ENCODE measurements at regions not wholly inside any gene's neighbourhood (a gene's known extent, or its start where the extent isn't known, plus 50 kb on each side); places are given as distances from the start of the nearest gene placed in this dataset.

- DNase-seq (ENCODE audit: low read depth in 2 of 2), result no peak
Measured at GRCh38 chr4:171636606-171637005, 176.6 kb upstream of the GALNTL6 start.

GRCh38 chr4:171629737-171630136 lies 183.5 kb upstream of the GALNTL6 start:
- no peak for DNase-seq (ENCODE audit: low read depth in 2 of 2)

DNA sequence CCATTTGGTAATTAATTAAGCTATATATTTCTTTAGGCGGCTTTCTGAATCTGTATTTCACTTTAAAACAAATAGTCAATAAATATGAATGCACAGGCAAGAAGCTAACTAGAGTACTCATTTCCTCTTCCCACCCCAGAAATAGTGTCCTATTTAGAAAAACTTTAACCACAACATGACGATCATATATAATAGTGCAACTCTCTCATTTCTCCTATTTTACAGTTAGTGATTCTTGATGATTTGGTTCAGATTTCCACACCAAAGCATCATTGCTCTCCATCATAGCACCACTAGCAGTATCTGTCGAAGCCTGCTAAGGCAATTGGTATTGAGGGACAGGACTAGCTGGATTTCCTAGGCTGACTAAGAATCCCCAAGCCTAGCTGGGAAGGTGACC lies 184.0 kb upstream of the GALNTL6 start:
- DNase-seq (ENCODE audit: low read depth in 2 of 2), result no peak

- no peak for DNase-seq (ENCODE audit: low read depth in 2 of 2)
Measured at GRCh38 chr4:171626554-171626953, 186.7 kb upstream of the GALNTL6 start.

DNA sequence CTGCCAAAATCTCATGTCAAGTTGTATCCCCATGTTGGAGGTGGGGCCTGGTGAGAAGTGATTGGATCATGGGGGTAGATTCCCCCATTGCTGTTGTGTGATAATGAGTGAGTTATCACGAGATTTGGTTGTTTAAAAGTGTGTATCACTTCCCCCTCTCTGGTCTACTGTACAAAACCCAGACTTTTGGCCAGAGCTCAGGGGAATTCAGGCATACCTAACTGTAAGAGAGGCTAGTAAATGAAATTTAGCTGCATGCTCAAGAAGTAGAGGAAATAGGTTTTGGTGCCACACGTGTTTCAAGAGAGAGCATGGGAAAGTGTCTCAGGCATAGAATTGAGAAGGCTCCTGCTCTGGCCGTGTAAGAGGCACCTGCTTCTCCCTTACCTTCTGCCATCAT lies 190.5 kb upstream of the GALNTL6 start:
- no peak for DNase-seq (ENCODE audit: low read depth in 2 of 2)

- no peak for DNase-seq (ENCODE audit: low read depth in 2 of 2)
Measured at GRCh38 chr4:171621646-171622045, 191.6 kb upstream of the GALNTL6 start.

GRCh38 chr4:171612907-171613306 lies 200.3 kb upstream of the GALNTL6 start:
- no peak for DNase-seq (ENCODE audit: low read depth in 2 of 2)

- no peak for DNase-seq (ENCODE audit: low read depth in 2 of 2)
Measured at GRCh38 chr4:171602638-171603355, 210.4 kb upstream of the GALNTL6 start.

DNA sequence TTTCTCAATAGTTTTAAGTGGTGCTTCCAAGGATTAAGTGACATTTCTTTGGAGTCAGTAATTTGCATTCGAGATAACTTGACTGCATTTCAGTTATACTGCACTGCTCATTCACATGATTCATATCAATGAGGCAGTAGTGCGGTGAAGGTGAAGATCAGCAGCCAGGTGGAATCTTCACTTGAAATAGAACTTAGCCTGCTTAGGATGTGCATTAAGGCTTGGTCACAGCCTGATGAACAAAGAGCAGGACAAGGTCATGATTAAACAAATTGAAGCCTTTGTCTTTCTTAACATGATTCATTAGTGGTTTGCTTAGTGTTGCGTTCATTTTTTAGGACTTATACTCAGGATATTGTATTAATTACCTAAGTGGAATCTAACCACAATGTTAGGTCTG lies 212.1 kb upstream of the GALNTL6 start:
- DNase-seq (ENCODE audit: low read depth in 2 of 2), result no peak

DNA sequence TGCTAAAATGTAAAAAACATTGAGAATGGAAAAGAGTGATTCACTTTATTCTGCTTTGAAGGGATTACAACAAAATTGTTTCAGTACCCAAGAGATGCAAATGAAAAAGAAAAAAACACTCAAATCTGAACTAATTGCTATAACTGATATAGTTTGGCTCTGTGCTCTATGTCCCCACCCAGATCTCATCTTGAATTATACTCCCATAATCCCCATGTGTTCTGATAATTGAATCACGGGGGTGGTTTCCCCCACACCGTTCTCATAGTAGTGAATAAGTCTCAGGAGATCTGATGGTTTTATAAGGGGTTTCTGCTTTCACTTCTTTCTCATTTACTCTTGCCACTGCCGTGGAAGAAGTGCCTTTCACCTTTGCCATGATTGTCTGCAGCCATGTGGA lies 213.6 kb upstream of the GALNTL6 start:
- no peak for DNase-seq (ENCODE audit: low read depth in 2 of 2)

DNA sequence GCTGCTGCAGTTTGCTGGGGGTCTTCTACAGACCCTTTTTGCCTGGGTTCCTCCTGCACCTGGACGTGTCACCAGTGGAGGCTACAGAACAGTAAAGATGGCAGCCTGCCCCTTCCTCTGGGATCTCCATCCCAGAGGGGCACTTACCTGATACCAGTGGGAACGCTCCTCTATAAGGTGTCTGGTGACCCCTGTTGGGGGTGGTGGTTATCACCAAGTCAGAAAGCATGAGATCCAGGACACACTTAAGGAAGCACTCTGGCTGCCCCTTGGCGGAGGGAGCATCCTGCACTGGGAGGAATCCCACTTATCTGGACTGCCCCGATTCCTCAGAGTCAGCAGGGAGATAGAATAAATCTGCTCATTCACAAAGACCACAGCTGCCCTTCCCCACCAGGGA lies 218.9 kb upstream of the GALNTL6 start:
- DNase-seq (ENCODE audit: low read depth in 2 of 2), result no peak

DNA sequence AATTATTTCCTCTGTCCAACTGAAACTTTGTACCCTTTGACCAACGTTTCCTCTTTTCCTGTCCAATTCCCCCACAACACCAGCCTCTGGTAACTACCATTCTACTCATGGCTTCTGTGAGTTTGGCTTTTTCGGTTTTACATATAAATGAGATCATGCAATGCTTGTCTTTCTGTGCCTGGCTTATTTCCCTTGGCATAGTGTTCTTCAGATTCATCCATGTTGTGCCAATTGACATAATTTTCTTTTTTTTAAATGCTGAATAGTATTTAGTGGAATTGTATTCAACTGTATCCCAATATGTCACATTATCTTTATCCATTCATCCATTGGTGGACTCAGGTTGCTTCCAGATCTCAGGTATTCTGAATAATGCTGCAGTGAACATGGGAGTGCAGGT lies 222.5 kb upstream of the GALNTL6 start:
- no peak for DNase-seq (ENCODE audit: low read depth in 2 of 2)

DNA sequence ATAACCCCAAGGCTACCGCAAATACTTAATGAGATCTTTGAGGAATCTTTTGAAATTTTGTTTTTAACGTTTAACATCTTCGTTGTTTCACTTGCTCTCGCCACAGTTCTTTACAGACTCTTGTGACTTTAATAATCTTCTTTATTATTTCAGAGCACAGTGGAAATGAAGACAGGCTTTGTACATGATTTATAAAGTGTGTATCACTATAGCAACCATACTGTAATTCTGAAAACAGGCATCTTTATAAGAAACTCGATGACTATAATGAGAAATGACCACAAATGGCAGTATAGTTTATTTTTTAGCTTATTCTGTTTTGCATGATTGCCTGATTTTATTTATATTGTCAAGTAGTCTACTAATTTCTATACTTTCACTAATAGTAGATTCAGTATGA lies 224.4 kb upstream of the GALNTL6 start:
- no peak for DNase-seq (ENCODE audit: low read depth in 2 of 2)

DNA sequence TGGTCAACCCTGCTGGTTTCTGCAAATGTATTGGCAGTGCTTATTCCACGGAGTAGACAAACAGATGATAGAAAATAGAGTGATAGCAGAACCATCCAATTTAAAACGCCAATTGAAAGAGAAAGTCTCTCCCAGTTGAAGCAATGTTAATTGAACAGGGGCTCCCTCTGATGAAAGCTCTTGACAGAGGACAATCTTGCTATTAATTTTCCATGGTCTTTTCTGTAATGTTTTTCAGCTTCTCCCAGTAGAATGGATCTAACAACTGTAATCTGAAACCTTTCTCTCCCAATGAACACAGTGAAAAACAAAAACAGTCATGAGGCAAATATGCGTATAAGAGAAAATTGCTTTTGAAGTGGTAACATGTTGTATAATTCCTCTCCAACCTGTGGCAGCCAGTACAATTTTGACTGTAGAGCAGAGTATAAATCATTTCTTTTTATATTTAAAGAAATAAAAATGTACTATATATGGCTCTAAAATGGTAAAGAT lies 225.1 kb upstream of the GALNTL6 start:
- no peak for DNase-seq (ENCODE audit: low read depth in 2 of 2)

GRCh38 chr4:171583790-171584189 lies 229.4 kb upstream of the GALNTL6 start:
- DNase-seq (ENCODE audit: low read depth in 2 of 2), result no peak

GRCh38 chr4:171582961-171583581 lies 230.1 kb upstream of the GALNTL6 start:
- no peak for DNase-seq (ENCODE audit: low read depth in 2 of 2)

GRCh38 chr4:171573181-171573580 lies 240.0 kb upstream of the GALNTL6 start:
- DNase-seq (ENCODE audit: low read depth in 2 of 2), result no peak

GRCh38 chr4:171565130-171565788 lies 247.9 kb upstream of the GALNTL6 start:
- no peak for DNase-seq (ENCODE audit: low read depth in 2 of 2)

GRCh38 chr4:171561419-171561818 lies 251.8 kb upstream of the GALNTL6 start:
- no peak for DNase-seq (ENCODE audit: low read depth in 2 of 2)

DNA sequence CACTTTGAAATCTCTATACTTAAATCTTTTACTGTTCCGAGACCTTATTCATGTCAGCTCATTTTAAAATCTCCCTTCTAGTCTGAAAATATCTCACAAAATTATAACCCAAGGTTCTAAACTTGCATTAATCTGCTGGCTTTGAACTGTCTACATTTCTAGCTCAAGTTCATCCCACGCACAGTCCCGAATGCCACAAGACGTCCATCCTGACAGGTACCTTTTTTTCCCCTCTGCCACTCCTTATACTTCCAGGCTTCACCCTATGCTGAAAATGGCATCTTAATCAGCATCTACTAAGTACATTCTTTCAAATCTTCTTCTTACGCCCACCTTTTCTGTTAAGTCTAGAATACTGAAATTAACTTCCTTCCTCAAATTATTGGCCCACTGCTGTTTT lies 259.2 kb upstream of the GALNTL6 start:
- no peak for DNase-seq (ENCODE audit: low read depth in 2 of 2)

GRCh38 chr4:171542640-171543039 lies 270.6 kb upstream of the GALNTL6 start:
- DNase-seq (ENCODE audit: low read depth in 2 of 2), result no peak

GRCh38 chr4:171538601-171539100 lies 274.6 kb upstream of the GALNTL6 start:
- DNase-seq (ENCODE audit: low read depth in 2 of 2), result no peak

GRCh38 chr4:171534391-171534790 lies 278.8 kb upstream of the GALNTL6 start:
- DNase-seq (ENCODE audit: low read depth in 2 of 2), result no peak

Data from activated CD4-positive, alpha-beta T cell treated with anti-CD3 and anti-CD28 coated beads for 24 hours (primary cell).